ENCODE measurements at regions not wholly inside any gene's neighbourhood (a gene's known extent, or its start where the extent isn't known, plus 50 kb on each side); places are given as distances from the start of the nearest gene placed in this dataset.

GRCh38 chr2:155815851-155816250 lies 516.7 kb downstream of the NR4A2 start (continued):
- TF ChIP-seq REST (IDR thresholded peaks at IDR 0.05; ENCODE audit: borderline replicate concordance) (0 out of 2 replicates have a peak, but pooled peaks have one; percentile 9), REST (CRISPR knock-in tag; IDR thresholded peaks at IDR 0.05; ENCODE audit: low read depth) (no peak), RAD21 (CRISPR knock-in tag; conservative IDR thresholded peaks at IDR 0.05 in 1 of 2, IDR thresholded peaks at IDR 0.05 in 1 of 2) (peak in 1 of 2 experiments; percentile 52; a peak in 2 of 4 replicates)

Data from K562 (cell line).